Loucy (cell line): ENCODE measurements at regions not wholly inside any gene's neighbourhood (a gene's known extent, or its start where the extent isn't known, plus 50 kb on each side); places are given as distances from the start of the nearest gene placed in this dataset.

Experiments
- CTCF ChIP-seq: fragments of 200-600 bp; sonication (generic); conservative IDR thresholded peaks from 2 replicates; pipeline ENCODE4 v1.5.1; 2014; ENCODE audit warnings: mild to moderate bottlenecking, antibody characterized with exemption, low read length
- EZH2phosphoT487 ChIP-seq: fragments of 200-600 bp; IDR thresholded peaks from 2 replicates; pipeline ENCODE4 v1.6.1; 2018; ENCODE audit warnings: antibody characterized with exemption, mild to moderate bottlenecking, moderate library complexity, borderline replicate concordance

DNA sequence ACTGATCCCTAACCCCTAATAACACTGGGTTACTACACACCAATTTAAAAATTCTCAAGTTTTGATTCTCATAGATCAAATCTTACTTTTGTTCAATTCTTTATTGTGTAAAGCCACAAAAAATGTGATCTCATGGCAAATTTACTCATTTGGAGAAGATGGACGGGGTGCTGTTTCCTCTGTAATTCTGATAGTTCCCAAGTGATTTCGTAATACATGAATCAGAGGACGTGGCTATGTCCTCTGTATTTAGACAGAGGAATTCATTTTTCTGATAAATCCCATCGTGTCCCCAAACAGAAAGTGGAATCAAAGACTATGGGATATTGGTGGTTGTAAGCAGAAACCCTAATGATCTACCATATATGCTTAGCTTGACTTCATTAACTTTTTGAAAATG is 76.6 kb upstream of the GNG2 start:
- TF ChIP-seq CTCF (no peak), EZH2phosphoT487 (no peak)
